ENCODE measurements at regions not wholly inside any gene's neighbourhood (a gene's known extent, or its start where the extent isn't known, plus 50 kb on each side); places are given as distances from the start of the nearest gene placed in this dataset.
"Not testable (repeated sequence)": the region's sequence is repeated elsewhere in the genome, so short reads cannot be mapped to it uniquely, and the experiment has no call there.

DNA sequence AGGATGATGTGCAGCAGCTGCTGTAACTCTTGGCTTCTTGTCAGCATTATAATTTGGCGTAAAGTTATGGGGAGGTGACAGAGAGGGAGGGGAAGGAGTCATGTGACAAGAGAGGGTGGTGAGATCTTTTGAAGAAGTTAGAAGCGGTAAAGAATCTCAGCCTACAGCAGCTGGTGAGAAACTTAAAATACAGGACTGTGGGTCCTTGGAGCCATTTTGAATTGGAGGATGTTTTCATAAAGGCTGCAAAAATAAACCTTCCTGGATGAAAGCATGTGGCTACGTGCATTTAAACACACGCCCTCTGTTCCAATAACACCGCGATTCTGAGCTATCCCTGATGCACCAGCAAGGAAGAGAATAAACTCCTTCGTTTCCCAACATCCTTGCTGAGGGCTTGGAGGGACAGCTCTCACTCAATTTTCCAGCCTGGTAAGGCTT, 133.7 kb downstream of the TMEM30B start:
- no peak for ATAC-seq
- peaks cover 23% of the 10 kb centered on the region for H3K27me3 Mint-ChIP-seq
- H3K4me1 Mint-ChIP-seq, result no peaks in the 10 kb centered on the region
- no peak overlapping the region for H3K4me3 Mint-ChIP-seq
- CTCF ChIA-PET, result no interaction called here
- DNase-seq, result no peak
- H3K36me3 Mint-ChIP-seq, result peaks cover 2% of the 10 kb centered on the region
- peaks cover 13% of the 10 kb centered on the region for H3K9me3 Mint-ChIP-seq (ENCODE audit: low read depth)
- H3K27ac Mint-ChIP-seq, result no peak overlapping the region

DNA sequence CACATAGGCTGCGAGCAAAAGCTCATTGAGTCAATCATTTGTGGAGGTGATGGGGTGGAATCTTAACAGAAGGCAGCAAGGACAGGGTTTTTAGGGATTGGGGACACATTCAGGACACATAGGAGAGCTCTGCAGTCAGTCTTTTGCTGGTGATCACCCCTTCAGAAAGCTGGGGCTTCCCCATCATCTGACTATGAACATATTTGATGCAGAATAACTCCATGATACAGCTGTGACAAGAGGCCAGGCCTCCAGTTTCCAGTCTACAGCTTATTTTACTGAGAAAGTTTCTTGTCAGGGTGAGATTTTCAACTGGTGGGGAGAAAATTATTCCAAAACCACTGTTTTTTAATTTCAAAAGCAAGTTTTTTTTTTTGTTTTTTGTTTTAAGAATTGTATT, 134.2 kb downstream of the TMEM30B start:
- H3K4me3 Mint-ChIP-seq, result no peak overlapping the region
- H3K27me3 Mint-ChIP-seq, result peaks cover 23% of the 10 kb centered on the region
- CTCF ChIA-PET, result no interaction called here
- peaks cover 2% of the 10 kb centered on the region for H3K36me3 Mint-ChIP-seq
- DNase-seq, result no peak
- no peak overlapping the region for H3K27ac Mint-ChIP-seq
- peaks cover 13% of the 10 kb centered on the region for H3K9me3 Mint-ChIP-seq (ENCODE audit: low read depth)
- no peak for ATAC-seq
- no peaks in the 10 kb centered on the region for H3K4me1 Mint-ChIP-seq

DNA sequence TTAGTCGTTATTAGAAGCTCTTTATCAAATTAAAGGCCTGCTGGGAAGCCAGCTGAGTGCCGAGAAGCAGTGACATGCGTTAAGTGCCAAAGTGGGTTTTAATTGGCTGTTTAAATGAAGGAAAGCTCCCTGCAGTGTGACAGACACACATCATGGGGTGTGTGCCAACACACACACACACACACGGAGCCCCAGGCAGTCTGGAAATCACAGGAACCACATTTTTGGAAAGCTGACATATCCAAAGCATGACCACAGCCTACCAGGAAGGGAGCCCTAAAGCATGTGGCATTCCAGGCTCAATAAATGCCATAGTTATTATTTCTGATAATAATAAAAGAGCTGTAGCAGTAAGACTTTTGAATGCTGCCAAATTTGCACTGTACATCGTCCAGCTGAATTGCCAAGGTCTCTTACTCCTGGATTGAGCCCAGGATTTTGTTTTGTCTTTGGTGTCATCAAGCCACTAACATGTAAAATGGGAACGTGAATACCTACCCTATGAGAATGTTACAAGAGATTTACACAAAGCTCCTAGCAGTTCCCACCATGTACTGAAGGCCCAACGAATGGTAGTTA, 135.1 kb downstream of the TMEM30B start:
- Mint-ChIP-seq H3K27me3 (peaks cover 20% of the 10 kb centered on the region), H3K27ac (no peak overlapping the region), H3K9me3 (ENCODE audit: low read depth) (peaks cover 13% of the 10 kb centered on the region), H3K4me3 (no peak overlapping the region), H3K4me1 (no peaks in the 10 kb centered on the region), H3K36me3 (peaks cover 2% of the 10 kb centered on the region)
- no peak for ATAC-seq
- CTCF ChIA-PET, result no interaction called here
- DNase-seq, result no peak

DNA sequence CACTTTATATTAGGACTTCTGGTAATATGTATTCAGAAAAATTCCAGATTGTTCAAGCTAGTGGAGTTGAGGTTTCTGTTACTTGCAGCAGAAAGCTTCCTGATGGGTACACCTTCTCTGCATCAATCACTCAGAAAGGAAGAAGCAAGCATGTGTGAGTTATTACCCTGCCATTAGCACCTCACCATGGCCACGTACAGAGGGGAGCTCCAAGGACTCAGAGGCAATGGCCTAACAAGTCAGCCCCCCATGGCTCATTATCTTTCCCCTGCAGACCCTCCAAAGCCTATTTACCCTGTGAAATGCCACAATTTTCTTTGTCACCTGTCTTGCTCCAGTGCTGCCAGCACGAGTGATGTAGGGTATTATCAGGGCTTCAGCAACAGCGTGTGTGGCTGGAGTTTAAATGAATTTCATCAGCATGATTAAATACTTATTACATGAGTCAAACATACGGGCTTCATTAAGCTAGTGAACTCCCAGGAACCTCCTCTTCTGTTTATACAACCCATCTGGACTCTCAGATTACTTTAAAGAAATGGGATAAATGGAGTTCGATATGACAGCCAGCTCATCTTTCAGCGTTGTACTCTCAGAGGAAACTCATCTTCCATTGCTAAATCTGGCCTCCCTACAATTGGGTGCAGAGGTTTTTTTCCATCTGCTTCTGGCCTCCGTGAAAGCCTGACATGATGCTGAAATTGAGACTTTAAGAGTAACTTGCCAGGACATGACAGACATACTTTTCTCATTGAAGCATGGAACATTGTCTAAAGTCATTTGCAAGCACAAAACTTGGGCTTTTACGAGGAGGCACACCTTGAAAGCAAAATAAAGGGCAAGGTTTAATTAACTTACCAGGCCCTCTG, 135.9 kb downstream of the TMEM30B start:
- no peak for ATAC-seq
- peaks cover 16% of the 10 kb centered on the region for H3K27me3 Mint-ChIP-seq
- H3K36me3 Mint-ChIP-seq, result peaks cover 2% of the 10 kb centered on the region
- H3K27ac Mint-ChIP-seq, result no peak overlapping the region
- no peaks in the 10 kb centered on the region for H3K4me1 Mint-ChIP-seq
- CTCF ChIA-PET, result no interaction called here
- H3K4me3 Mint-ChIP-seq, result no peak overlapping the region
- H3K9me3 Mint-ChIP-seq (ENCODE audit: low read depth), result peaks cover 13% of the 10 kb centered on the region
- DNase-seq, result no peak

DNA sequence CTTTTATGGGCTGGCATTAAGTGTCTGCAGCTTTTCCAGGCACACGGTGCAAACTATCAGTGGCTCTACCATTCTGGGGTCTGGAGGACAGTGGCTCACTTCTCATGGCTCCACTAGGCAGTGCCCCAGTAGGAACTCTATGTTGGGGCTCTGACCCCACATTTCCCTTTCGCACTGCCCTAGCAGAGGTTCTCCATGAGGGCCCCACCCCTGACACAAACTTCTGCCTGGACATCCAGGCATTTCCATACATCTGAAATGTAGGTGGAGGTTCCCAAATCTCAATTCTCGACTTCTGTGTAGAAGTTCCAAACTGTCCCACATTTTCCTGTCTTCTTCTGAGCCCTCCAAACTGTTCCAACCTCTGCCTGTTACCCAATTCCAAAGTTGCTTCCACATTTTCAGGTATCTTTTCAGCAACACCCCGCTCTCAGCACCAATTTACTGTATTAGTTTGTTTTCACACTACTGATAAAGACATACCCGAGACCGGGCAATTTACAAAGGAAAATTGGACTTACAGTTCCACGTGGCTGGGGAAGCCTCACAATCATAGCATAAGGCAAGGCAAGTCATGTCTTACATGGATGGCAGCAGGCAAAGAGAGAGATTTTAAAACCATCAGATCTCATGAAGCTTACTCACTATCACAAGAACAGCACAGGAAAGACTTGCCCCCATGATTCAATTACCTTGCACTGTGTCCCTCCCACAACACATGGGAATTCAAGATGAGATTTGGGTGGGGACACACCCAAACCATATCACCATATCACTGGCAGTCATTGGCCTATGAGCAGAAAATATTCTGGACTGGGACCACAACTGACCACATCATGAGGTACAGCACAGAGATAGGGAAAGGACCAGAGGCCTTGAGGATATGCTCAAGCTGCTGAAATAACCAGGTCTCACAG, 136.8 kb downstream of the TMEM30B start:
- H3K27ac Mint-ChIP-seq, CTCF ChIA-PET, H3K36me3 Mint-ChIP-seq, H3K4me1 Mint-ChIP-seq, DNase-seq, ATAC-seq, H3K4me3 Mint-ChIP-seq: not testable (repeated sequence)
- Mint-ChIP-seq H3K27me3 (peaks cover 11% of the 10 kb centered on the region), H3K9me3 (ENCODE audit: low read depth) (peaks cover 13% of the 10 kb centered on the region)

DNA sequence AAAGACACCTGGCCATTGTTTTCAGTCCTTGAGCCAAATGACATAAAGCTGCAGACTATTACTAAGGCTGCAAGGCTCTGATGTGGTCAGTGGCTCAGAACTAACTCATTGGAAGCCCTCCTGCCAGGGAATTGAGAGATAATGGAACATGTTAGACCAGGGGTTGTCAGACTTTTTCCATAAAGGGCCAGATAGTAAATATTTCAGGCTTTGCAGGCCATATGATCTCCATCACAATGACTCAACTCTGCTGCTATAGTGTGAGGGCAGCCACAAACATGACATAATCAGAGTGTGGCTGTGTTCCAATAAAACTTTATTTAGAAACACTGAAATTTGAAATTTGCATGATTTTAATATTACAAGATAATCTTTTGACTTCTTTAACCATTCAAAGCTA, 140.3 kb downstream of the TMEM30B start:
- no peak for DNase-seq
- Mint-ChIP-seq H3K4me1 (no peaks in the 10 kb centered on the region), H3K9me3 (ENCODE audit: low read depth) (peaks cover 13% of the 10 kb centered on the region), H3K27me3 (peaks cover 7% of the 10 kb centered on the region), H3K36me3 (peaks cover 2% of the 10 kb centered on the region), H3K4me3 (no peak overlapping the region), H3K27ac (no peak overlapping the region)
- CTCF ChIA-PET, result no interaction called here
- ATAC-seq, result no peak

DNA sequence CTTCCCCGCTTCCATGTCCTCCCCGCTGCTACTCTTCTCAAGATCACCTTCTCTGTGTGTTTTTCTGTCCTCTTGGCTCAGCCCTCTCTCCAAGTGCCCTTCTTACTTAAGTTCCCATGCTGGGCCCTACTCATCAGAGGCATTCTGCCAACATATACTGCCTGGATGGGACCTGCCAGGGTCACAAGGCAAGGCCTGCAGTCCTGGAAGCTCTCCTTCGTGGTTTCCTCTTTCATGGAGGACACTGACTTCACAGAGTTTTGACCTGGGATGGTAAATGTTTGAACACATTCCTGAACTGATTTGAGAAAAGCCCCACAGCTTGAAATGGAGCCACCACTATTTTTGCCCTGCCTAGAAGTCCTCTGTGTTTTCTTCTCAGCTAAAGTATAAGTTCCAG, 140.9 kb downstream of the TMEM30B start:
- H3K27me3 Mint-ChIP-seq, result peaks cover 12% of the 10 kb centered on the region
- H3K9me3 Mint-ChIP-seq (ENCODE audit: low read depth), result peaks cover 13% of the 10 kb centered on the region
- H3K4me3 Mint-ChIP-seq, result no peak overlapping the region
- CTCF ChIA-PET, result no interaction called here
- no peak overlapping the region for H3K27ac Mint-ChIP-seq
- no peak for DNase-seq
- no peak for ATAC-seq
- peaks cover 2% of the 10 kb centered on the region for H3K36me3 Mint-ChIP-seq
- no peaks in the 10 kb centered on the region for H3K4me1 Mint-ChIP-seq

DNA sequence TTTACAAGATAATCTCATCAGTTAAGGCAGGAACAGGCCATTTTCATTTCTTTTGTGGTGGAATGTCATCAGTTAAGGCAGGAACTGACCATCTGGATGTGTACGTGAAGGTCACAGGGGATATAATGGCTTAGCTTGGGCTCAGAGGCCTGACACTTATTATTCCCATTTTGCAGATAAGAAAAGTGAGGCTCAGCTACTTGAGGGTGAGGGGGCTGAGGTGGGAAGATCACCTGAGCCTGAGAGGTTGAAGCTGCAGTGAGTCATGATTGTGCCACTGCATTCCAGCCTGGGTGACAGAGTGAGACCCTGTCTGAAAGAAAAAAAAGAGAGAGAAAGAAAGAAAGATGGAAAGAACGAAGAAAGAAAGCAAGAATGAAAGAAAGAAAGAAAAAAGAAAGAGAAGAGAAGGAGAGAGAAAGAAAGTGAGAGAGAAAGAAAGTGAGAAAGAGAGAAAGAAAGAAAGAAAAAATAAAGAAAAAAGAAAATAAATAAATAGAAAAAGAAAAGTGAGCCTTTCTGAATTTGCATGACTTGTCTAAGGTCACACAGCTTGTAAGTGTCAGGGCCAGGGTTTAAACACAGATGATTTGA, 142.0 kb downstream of the TMEM30B start:
- H3K4me1 Mint-ChIP-seq, result no peaks in the 10 kb centered on the region
- CTCF ChIA-PET, result no interaction called here
- no peak for ATAC-seq

DNA sequence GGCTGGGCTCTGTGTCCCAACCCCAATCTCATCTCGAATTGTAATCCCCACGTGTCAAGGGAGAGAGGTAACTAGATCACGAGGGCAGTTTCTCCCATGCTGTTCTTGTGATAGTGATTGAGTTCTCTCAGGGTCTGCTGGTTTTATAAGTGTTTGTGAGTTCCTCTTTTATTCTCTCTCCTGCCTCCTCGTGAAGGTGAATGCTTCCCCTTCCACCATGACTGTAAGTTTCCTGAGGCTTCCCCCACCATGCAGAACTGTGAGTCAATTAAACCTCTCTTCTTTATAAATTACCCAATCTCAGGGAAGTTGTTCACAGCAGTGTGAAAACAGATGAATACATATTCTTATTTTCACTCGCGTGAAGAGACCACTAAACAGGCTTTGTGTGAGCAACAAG, 148.2 kb downstream of the TMEM30B start:
- no peaks in the 10 kb centered on the region for H3K9me3 Mint-ChIP-seq (ENCODE audit: low read depth)
- no peak overlapping the region for H3K27ac Mint-ChIP-seq
- peaks cover 11% of the 10 kb centered on the region for H3K27me3 Mint-ChIP-seq
- peaks cover 4% of the 10 kb centered on the region for H3K4me1 Mint-ChIP-seq
- CTCF ChIA-PET, result no interaction called here
- ATAC-seq, result no peak
- no peaks in the 10 kb centered on the region for H3K36me3 Mint-ChIP-seq
- DNase-seq, result no peak
- no peak overlapping the region for H3K4me3 Mint-ChIP-seq

More for the DNA sequence above, 142.0 kb downstream of the TMEM30B start:
- DNase-seq, result no peak
- H3K4me3 Mint-ChIP-seq, result no peak overlapping the region
- peaks cover 7% of the 10 kb centered on the region for H3K9me3 Mint-ChIP-seq (ENCODE audit: low read depth)
- no peak overlapping the region for H3K27ac Mint-ChIP-seq
- peaks cover 12% of the 10 kb centered on the region for H3K27me3 Mint-ChIP-seq
- H3K36me3 Mint-ChIP-seq, result no peaks in the 10 kb centered on the region

DNA sequence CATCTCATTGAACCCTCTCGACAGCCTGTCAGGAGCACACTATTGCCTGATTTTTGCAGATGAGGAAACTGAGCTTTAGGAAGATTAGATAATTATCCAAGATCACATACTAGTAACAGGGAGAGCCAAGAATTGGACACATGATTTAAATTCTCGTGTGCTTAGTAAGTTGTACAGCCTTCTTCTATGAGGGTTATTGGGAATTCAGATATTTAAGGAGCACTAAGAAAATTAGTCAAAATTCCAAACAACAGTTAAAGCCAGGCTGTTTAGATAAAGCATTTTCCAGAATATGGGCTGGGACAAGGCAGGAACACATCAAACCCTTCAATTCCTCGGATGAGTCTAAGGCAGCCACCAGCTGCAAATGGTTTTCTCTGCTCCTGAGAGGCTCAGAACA, 148.8 kb downstream of the TMEM30B start:
- no peak for DNase-seq
- H3K9me3 Mint-ChIP-seq (ENCODE audit: low read depth), result no peaks in the 10 kb centered on the region
- peaks cover 4% of the 10 kb centered on the region for H3K4me1 Mint-ChIP-seq
- no peaks in the 10 kb centered on the region for H3K36me3 Mint-ChIP-seq
- no peak overlapping the region for H3K4me3 Mint-ChIP-seq
- H3K27me3 Mint-ChIP-seq, result peaks cover 11% of the 10 kb centered on the region
- no peak for ATAC-seq
- CTCF ChIA-PET, result no interaction called here
- H3K27ac Mint-ChIP-seq, result no peak overlapping the region

DNA sequence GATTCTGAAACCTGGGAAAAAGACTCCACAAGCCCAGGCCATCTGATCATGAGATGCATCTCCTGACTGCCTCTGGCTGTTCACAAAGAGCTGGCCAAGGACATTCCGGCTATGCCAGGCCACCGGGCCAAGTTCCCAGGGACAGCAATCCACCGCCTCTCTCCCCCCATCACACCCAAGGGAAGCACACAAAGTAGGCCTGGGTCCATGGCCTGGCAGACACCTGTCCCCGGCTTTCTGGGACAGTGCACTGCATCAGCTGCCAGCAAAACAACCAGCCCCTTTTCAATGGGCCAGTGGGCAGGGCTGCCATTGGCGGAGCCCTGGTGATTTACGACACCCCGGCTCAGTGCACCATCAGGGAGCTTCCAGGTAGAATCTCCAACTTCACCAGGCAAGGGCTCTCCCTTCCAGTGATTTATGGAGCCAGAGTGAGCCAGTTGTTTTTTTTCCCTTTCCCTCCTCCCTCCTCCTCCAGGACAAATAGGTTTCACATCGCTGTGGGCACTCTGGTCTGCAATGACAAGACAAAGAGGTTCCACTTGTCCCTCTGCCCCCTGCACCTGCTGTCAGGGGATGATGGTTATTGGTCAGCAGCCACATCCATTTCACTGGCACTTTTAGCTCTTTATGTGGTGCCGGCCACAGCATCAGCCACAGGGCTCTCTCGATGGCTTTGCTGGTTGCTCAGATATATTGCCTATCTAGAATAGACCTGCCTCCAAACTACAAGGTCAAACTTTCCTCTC, 149.6 kb downstream of the SLC38A6 start:
- no peak overlapping the region for H3K4me3 Mint-ChIP-seq

DNA sequence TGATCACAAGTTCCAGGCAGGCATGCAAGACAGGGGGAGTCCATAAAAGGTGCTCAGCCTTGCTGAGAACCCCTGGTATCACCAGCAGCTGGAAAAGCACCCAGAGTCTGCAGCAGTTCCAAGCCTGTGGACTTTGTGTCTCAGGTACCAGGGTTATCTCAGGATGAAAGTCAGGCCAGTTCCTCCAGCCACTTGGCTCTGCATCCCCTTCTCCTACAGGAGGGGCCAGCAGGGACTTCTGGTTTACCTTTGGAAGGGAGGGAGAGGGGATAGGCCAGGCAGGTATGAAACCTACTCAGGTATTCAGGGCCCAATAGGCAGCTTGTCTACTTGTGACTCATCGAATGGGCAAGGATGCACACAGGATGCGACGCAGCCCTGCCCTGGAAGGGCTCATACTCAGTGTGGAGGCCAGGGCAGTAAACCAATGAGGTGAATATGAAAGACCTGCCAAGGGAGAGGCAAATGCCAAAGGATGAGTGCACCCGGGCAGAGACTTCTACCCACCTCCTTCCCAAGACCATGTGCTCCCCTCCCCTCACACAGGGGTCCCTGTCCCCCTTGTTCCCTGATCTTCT, 148.2 kb downstream of the SLC38A6 start:
- ATAC-seq (no peak), DNase-seq (no peak)
- Mint-ChIP-seq H3K4me1 (peaks cover 14% of the 10 kb centered on the region), H3K27ac (no peak overlapping the region), H3K27me3 (peaks cover 6% of the 10 kb centered on the region), H3K36me3 (no peaks in the 10 kb centered on the region), H3K9me3 (ENCODE audit: low read depth) (no peaks in the 10 kb centered on the region), H3K4me3 (no peak overlapping the region)
- CTCF ChIA-PET, result no interaction called here

More for the DNA sequence above, 149.6 kb downstream of the SLC38A6 start:
- H3K27ac Mint-ChIP-seq, result no peak overlapping the region
- DNase-seq, result no peak
- H3K36me3 Mint-ChIP-seq, result no peaks in the 10 kb centered on the region
- CTCF ChIA-PET, result no interaction called here
- H3K4me1 Mint-ChIP-seq, result peaks cover 14% of the 10 kb centered on the region
- H3K27me3 Mint-ChIP-seq, result peaks cover 10% of the 10 kb centered on the region
- H3K9me3 Mint-ChIP-seq (ENCODE audit: low read depth), result no peaks in the 10 kb centered on the region
- ATAC-seq, result no peak
